ENCODE measurements at regions not wholly inside any gene's neighbourhood (a gene's known extent, or its start where the extent isn't known, plus 50 kb on each side); places are given as distances from the start of the nearest gene placed in this dataset.

DNA sequence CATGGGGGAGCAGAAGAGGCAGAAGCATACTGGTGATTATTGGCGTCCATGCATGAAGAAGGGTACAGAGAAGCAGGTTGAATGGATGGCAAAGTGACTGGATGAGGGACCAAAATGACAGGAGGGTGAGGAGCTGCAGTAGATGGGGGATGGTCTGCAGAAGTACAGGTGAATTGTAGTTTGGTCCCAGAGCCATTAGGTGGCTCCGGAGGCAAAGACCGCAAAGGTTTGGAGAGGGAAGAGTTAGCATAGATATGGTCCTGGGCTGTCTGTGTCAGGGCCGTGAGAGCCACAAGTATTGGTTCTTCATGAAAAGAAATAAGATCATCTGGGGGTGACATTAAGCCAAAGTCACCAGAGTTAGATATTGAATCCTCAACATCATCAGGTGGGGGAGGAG, 59.0 kb upstream of the ZNF726 start:
- DNase-seq = no peak

DNA sequence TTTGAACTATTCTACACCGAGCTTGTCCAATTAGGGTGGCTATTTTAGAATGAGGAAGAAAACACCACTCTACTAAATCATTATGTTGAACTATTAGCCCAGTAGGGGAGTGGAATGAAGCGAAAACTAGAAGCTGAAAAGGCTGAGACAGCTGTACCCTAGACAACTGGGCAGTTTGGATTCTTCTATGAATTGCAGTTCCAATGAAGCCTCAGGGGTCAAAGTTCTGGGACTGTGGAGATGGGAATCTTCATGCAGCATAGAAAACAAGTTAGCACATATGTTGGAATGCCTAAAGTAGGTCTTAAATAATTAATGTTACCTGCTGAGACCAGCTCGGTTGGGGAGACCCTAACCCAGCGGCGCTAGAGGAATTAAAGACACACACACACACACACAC, 62.7 kb upstream of the ZNF726 start:
- DNase-seq = no peak

DNA sequence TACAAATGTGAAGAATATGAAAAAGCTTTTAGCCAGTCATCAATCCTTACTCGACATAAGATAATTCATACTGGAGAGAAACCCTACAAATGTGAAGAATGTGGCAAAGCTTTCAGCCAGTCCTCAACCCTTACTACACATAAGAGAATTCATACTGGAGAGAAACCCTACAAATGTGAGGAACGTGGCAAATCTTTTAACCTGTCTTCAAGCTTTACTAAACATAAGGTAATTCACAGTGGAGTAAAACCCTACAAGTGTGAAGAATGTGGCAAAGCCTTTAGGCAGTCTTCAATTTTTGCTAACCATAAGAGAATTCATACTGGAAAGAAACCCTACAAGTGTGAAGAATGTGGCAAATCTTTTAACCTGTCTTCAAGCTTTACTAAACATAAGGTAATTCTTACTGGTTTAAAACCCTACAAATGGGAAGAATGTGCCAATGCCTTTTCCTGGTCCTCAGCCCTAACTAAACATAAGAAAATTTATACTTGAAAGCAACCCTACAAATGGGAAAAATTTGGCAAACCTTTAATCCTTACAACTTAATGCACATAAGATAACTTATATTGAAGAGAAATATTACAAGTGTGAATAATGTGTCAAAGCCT, 74.1 kb upstream of the ZNF681 start:
- DNase-seq = no peak

DNA sequence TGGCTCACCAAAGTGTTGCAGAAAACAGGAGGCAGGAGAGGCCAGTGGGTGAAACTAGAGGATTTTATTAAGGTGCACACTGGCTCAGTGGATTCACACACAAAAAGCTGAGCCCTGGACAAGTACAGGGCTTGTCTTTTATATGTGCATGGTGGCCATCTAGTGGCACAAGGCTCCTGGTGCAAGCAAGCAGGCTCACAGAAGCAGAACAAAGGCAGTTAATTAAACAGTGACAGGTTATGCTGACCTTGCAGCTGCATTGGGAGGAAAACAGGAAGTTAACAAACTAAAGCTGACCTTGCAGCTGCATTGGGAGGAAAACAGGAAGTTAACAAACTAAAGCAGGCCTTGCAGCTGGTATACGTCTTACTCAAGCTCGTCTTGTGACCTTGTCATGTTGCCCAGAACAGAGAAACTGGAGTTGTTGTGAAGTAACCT, 65.3 kb upstream of the ZNF681 start:
- peak; percentile 19 for DNase-seq

DNA sequence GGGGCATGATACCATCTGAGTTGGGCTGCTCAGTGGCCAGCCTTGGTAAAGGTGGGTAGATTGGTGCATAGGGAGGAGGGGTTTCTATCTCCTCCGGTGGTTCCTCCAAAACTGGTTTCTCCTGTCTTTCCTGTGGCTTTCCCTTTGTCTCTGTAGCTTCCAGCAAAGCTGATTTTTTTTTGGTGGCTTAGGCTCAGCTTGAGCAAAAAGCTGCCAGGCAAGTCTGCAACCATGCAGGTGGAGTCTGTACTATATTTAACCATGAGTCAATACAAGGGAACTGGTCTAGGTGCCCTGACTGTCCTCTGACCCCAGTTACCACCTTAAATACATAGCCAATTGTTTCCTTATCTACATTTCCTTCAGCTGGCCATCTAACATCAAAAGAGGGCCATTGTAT, 64.0 kb upstream of the ZNF681 start:
- no peak for DNase-seq

GRCh38 chr19:23817519-23817918, 58.8 kb upstream of the ZNF681 start:
- peak; percentile 31 for DNase-seq

DNA sequence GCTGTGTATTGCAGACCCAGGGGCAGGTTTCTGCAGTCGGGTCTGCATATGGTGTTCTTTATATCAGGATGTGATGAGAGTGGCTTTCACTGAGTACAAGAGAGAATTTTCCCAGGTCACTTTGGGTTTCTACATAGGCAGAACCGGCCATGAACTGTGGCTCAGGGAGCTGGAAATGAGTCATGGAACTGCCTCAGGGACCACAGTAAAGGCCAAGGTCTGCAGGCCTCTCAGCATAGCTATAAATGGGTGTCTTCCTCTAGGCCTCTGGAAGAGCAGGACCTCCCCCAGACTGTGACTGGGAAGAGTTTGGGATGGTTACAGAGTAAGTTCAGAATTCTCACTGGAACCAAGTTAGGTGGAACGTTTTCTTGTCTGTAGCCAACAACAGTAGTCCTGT, 51.8 kb upstream of the ZNF681 start:
- peak; percentile 46 for DNase-seq
